ENCODE measurements at regions not wholly inside any gene's neighbourhood (a gene's known extent, or its start where the extent isn't known, plus 50 kb on each side); places are given as distances from the start of the nearest gene placed in this dataset.

DNA sequence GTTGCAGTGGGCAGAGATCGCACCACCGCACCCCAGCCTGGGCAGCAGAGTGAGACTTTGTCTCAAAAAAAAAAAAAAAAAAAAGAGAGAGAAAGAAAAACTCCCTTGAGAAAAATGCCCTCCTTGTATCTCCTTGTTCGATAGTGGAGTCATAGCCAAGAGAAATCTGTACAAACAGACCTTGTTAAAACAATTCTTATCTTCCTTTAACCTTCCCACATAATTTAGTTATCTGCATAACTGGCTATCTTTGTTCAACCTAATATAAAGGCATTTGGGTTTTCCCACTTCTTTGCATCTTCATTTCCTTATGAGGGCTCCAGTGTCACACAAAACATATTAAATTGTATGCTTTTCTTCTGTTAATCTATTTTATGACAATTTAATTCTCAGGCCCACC lies 65.1 kb upstream of the ATP11B start:
- TF ChIP-seq, protein P1, sequence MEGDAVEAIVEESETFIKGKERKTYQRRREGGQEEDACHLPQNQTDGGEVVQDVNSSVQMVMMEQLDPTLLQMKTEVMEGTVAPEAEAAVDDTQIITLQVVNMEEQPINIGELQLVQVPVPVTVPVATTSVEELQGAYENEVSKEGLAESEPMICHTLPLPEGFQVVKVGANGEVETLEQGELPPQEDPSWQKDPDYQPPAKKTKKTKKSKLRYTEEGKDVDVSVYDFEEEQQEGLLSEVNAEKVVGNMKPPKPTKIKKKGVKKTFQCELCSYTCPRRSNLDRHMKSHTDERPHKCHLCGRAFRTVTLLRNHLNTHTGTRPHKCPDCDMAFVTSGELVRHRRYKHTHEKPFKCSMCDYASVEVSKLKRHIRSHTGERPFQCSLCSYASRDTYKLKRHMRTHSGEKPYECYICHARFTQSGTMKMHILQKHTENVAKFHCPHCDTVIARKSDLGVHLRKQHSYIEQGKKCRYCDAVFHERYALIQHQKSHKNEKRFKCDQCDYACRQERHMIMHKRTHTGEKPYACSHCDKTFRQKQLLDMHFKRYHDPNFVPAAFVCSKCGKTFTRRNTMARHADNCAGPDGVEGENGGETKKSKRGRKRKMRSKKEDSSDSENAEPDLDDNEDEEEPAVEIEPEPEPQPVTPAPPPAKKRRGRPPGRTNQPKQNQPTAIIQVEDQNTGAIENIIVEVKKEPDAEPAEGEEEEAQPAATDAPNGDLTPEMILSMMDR (IDR thresholded peaks at IDR 0.05), result no peak
- no peak for TF ChIP-seq POLR2A (IDR thresholded peaks at IDR 0.05)

Data from uterus (tissue), 2 donors.